Umbilical cord (tissue), 1 donor: ENCODE measurements at regions not wholly inside any gene's neighbourhood (a gene's known extent, or its start where the extent isn't known, plus 50 kb on each side); places are given as distances from the start of the nearest gene placed in this dataset.

Experiments
- DNase-seq: peaks from one replicate; pipeline ENCODE4 v3.0.0-alpha.2; 2015; ENCODE audit warnings: low spot score

GRCh38 chr2:62596061-62596921 lies 90.3 kb upstream of the TMEM17 start:
- peak; percentile 19 for DNase-seq

GRCh38 chr2:62595474-62595873 lies 89.5 kb upstream of the TMEM17 start:
- DNase-seq: no peak

- DNase-seq: no peak
Observed at GRCh38 chr2:62593825-62594224, 87.8 kb upstream of the TMEM17 start.

- no peak for DNase-seq
Observed at GRCh38 chr2:62591491-62591890, 85.5 kb upstream of the TMEM17 start.

- DNase-seq: no peak
Observed at GRCh38 chr2:62589691-62590356, 83.8 kb upstream of the TMEM17 start.

GRCh38 chr2:62587592-62587991 lies 81.6 kb upstream of the TMEM17 start:
- DNase-seq: no peak

GRCh38 chr2:62586981-62587380 lies 81.0 kb upstream of the TMEM17 start:
- no peak for DNase-seq

GRCh38 chr2:62578803-62579640 lies 73.0 kb upstream of the TMEM17 start:
- DNase-seq: no peak

- no peak for DNase-seq
Observed at GRCh38 chr2:62577994-62578781, 72.2 kb upstream of the TMEM17 start.

GRCh38 chr2:62576276-62576939 lies 70.4 kb upstream of the TMEM17 start:
- DNase-seq: no peak

GRCh38 chr2:62573936-62574335 lies 67.9 kb upstream of the TMEM17 start:
- no peak for DNase-seq

GRCh38 chr2:62573137-62573731 lies 67.2 kb upstream of the TMEM17 start:
- no peak for DNase-seq

- no peak for DNase-seq
Observed at GRCh38 chr2:62570861-62571698, 65.1 kb upstream of the TMEM17 start.

- DNase-seq: no peak
Observed at GRCh38 chr2:62569907-62570841, 64.2 kb upstream of the TMEM17 start.

- DNase-seq: no peak
Observed at GRCh38 chr2:62568983-62569837, 63.2 kb upstream of the TMEM17 start.

GRCh38 chr2:62568074-62568473 lies 62.1 kb upstream of the TMEM17 start:
- DNase-seq: no peak

- no peak for DNase-seq
Observed at GRCh38 chr2:62567669-62568068, 61.7 kb upstream of the TMEM17 start.
